Tibial nerve (tissue), 4 donors: ENCODE measurements at regions not wholly inside any gene's neighbourhood (a gene's known extent, or its start where the extent isn't known, plus 50 kb on each side); places are given as distances from the start of the nearest gene placed in this dataset.

ENCODE experiments used
- CTCF ChIP-seq, 5 experiments: fragments of 200-600 bp in 3 of 5; fragments of 450-650 bp in 2 of 5; sonication (generic) in 3 of 5; IDR thresholded peaks; one replicate each; pipeline ENCODE4 v1.5.1; 2016 to 2019; ENCODE audit warnings: antibody characterized with exemption in 5 of 5, mild to moderate bottlenecking in 3 of 5, moderate library complexity in 2 of 5
- EP300 ChIP-seq, 2 donors: sonication (generic); formaldehyde crosslinking; IDR thresholded peaks; one replicate each; pipeline ENCODE4 v1.6.1; 2017; ENCODE audit warnings: antibody characterized with exemption in 2 of 2, mild to moderate bottlenecking in 1 of 2
- POLR2A ChIP-seq, 2 donors: fragments of 450-650 bp; IDR thresholded peaks; one replicate each; pipeline ENCODE4 v1.6.1; 2017; ENCODE audit warnings: antibody characterized with exemption in 2 of 2, mild to moderate bottlenecking in 2 of 2, moderate library complexity in 2 of 2

GRCh38 chr2:107727318-107727717 is 99.4 kb upstream of the RGPD4 start:
- TF ChIP-seq CTCF (IDR thresholded peaks at IDR 0.05) (no peak), POLR2A (IDR thresholded peaks at IDR 0.05) (no peak), EP300 (IDR thresholded peaks at IDR 0.05) (no peak)
